Caco-2 (cell line): ENCODE measurements at regions not wholly inside any gene's neighbourhood (a gene's known extent, or its start where the extent isn't known, plus 50 kb on each side); places are given as distances from the start of the nearest gene placed in this dataset.

ENCODE experiments used
- BruUV-seq: library from RNA; stranded (reverse); fragments of 400-500 nt; replicated peaks from 2 replicates; lab custom pipeline; 2021; lab: Mats Ljungman, UMichigan
- CTCF ChIA-PET: fragments of 300-600 bp; sonication (Branson Sonifier 250); formaldehyde crosslinking; loops from one replicate; lab custom pipeline; 2022; ENCODE audit warnings: antibody characterized with exemption; lab: Charles Lee
- POLR2A ChIA-PET: fragments of 300-600 bp; sonication (Branson Sonifier 250); formaldehyde crosslinking; loops from one replicate; lab custom pipeline; 2022; ENCODE audit warnings: antibody characterized with exemption; lab: Charles Lee
- DNase-seq, 2 experiments: peaks; one replicate each; pipeline versions ENCODE4 v3.0.0 to v3.0.0-alpha.2; 2020 to 2022
- H3K27me3 ChIP-seq: replicated peaks from 2 replicates; pipeline ENCODE4 v1.6.0; 2011; ENCODE audit warnings: low read length; ENCODE audit not compliant: control insufficient read depth, insufficient read depth
- H3K36me3 ChIP-seq: 2 replicates; pipeline ENCODE4 v1.5.1; 2011; ENCODE audit warnings: low read length; ENCODE audit not compliant: control insufficient read depth, insufficient read depth
- H3K4me1 ChIP-seq: fragments of 250-450 bp; sonication (Bioruptor Pico); 2 replicates; pipeline ENCODE4 v1.5.1; 2020; ENCODE audit warnings: mild to moderate bottlenecking
- H3K4me3 ChIP-seq: 2 replicates; pipeline ENCODE4 v1.5.1; 2011; ENCODE audit warnings: low read depth, mild to moderate bottlenecking, control low read depth, low read length
- H3K9me3 ChIP-seq: fragments of 250-450 bp; sonication (Bioruptor Pico); 2 replicates; pipeline ENCODE4 v1.5.1; 2020; ENCODE audit warnings: mild to moderate bottlenecking, moderate library complexity
- H3K27ac Mint-ChIP-seq: one replicate; pipeline ENCODE4 v1.8.0; 2022; ENCODE audit warnings: mixed read lengths; ENCODE audit not compliant: unreplicated experiment
- H3K27me3 Mint-ChIP-seq: one replicate; pipeline ENCODE4 v1.8.0; 2022; ENCODE audit warnings: mixed read lengths; ENCODE audit not compliant: insufficient read depth, unreplicated experiment
- H3K36me3 Mint-ChIP-seq: one replicate; pipeline ENCODE4 v1.8.0; 2022; ENCODE audit warnings: mild to moderate bottlenecking, mixed read lengths; ENCODE audit not compliant: insufficient read depth, unreplicated experiment
- H3K4me1 Mint-ChIP-seq: one replicate; pipeline ENCODE4 v1.8.0; 2022; ENCODE audit warnings: low read depth, mixed read lengths; ENCODE audit not compliant: unreplicated experiment
- H3K4me3 Mint-ChIP-seq: one replicate; pipeline ENCODE4 v1.8.0; 2022; ENCODE audit warnings: mild to moderate bottlenecking, moderate library complexity, mixed read lengths; ENCODE audit not compliant: unreplicated experiment
- H3K9me3 Mint-ChIP-seq: one replicate; pipeline ENCODE4 v1.8.0; 2022; ENCODE audit warnings: mixed read lengths; ENCODE audit not compliant: unreplicated experiment
- CTCF ChIP-seq, 2 experiments: fragments of 200-600 bp in 1 of 2; IDR thresholded peaks; 1 replicate in 1 of 2; 2 replicates in 1 of 2; pipeline versions ENCODE4 v1.5.1 to v1.8.0; 2011 to 2022; ENCODE audit warnings: antibody characterized with exemption in 1 of 2, control low read depth in 1 of 2, inconsistent platforms in 1 of 2, low read depth in 1 of 2, low read length in 1 of 2, mild to moderate bottlenecking in 1 of 2, moderate library complexity in 1 of 2; ENCODE audit not compliant: insufficient read depth in 1 of 2, severe bottlenecking in 1 of 2, unreplicated experiment in 1 of 2
- intact Hi-C: fragments of 100-400 bp; cut with micrococcal nuclease; formaldehyde crosslinking; loops from one replicate; pipeline ENCODE4 v1.10.0; 2022; ENCODE audit not compliant: unreplicated experiment

- Mint-ChIP-seq H3K36me3 (no peaks in the 10 kb centered on the region), H3K27me3 (peaks cover 3% of the 10 kb centered on the region), H3K4me1 (no peaks in the 10 kb centered on the region), H3K27ac (no peak overlapping the region), H3K9me3 (no peaks in the 10 kb centered on the region), H3K4me3 (no peak overlapping the region)
- Histone ChIP-seq H3K36me3 (no peaks in the 10 kb centered on the region), H3K9me3 (no peaks in the 10 kb centered on the region), H3K27me3 (no peaks in the 10 kb centered on the region), H3K4me3 (no peak overlapping the region), H3K4me1 (no peaks in the 10 kb centered on the region)
- POLR2A ChIA-PET, result no interaction called here
- no peak for TF ChIP-seq CTCF (IDR thresholded peaks at IDR 0.05; ENCODE audit: insufficient read depth in 1 of 2, low read depth in 1 of 2, low read length in 1 of 2, severe bottlenecking in 1 of 2, unreplicated experiment in 1 of 2)
- DNase-seq, result no peak
- CTCF ChIA-PET, result no interaction called here
- intact Hi-C loops, result no loop called here
- BruUV-seq, result no TSS peak
Measured at GRCh38 chr4:29199025-29199424, 1521.1 kb upstream of the PCDH7 start.

GRCh38 chr4:29199485-29199884, 1520.7 kb upstream of the PCDH7 start:
- H3K4me3 ChIP-seq, result no peak overlapping the region
- Mint-ChIP-seq H3K4me3 (no peak overlapping the region), H3K27ac (no peak overlapping the region), H3K4me1 (no peaks in the 10 kb centered on the region), H3K36me3 (no peaks in the 10 kb centered on the region), H3K27me3 (peaks cover 3% of the 10 kb centered on the region), H3K9me3 (no peaks in the 10 kb centered on the region)
- intact Hi-C loops, result no loop called here
- ChIA-PET POLR2A (no interaction called here), CTCF (no interaction called here)
- H3K36me3 ChIP-seq, result no peaks in the 10 kb centered on the region
- H3K9me3 ChIP-seq, result no peaks in the 10 kb centered on the region
- H3K4me1 ChIP-seq, result no peaks in the 10 kb centered on the region
- no TSS peak for BruUV-seq
- DNase-seq, result no peak
- H3K27me3 ChIP-seq, result no peaks in the 10 kb centered on the region
- TF ChIP-seq CTCF (IDR thresholded peaks at IDR 0.05; ENCODE audit: insufficient read depth in 1 of 2, low read depth in 1 of 2, low read length in 1 of 2, severe bottlenecking in 1 of 2, unreplicated experiment in 1 of 2), result no peak

- Histone ChIP-seq H3K9me3 (no peaks in the 10 kb centered on the region), H3K4me3 (no peak overlapping the region), H3K36me3 (no peaks in the 10 kb centered on the region), H3K4me1 (no peaks in the 10 kb centered on the region), H3K27me3 (no peaks in the 10 kb centered on the region)
- H3K27ac Mint-ChIP-seq, result no peak overlapping the region
- no peak for DNase-seq
- BruUV-seq, result no TSS peak
- no peak for TF ChIP-seq CTCF (IDR thresholded peaks at IDR 0.05; ENCODE audit: insufficient read depth in 1 of 2, low read depth in 1 of 2, low read length in 1 of 2, severe bottlenecking in 1 of 2, unreplicated experiment in 1 of 2)
- intact Hi-C loops, result no loop called here
- no peaks in the 10 kb centered on the region for H3K36me3 Mint-ChIP-seq
- ChIA-PET POLR2A (no interaction called here), CTCF (no interaction called here)
- no peaks in the 10 kb centered on the region for H3K9me3 Mint-ChIP-seq
- no peaks in the 10 kb centered on the region for H3K4me1 Mint-ChIP-seq
- no peaks in the 10 kb centered on the region for H3K27me3 Mint-ChIP-seq
- no peak overlapping the region for H3K4me3 Mint-ChIP-seq
Measured at GRCh38 chr4:29213020-29213419, 1507.1 kb upstream of the PCDH7 start.
